Smooth muscle cell (in vitro differentiated cells): ENCODE measurements at regions not wholly inside any gene's neighbourhood (a gene's known extent, or its start where the extent isn't known, plus 50 kb on each side); places are given as distances from the start of the nearest gene placed in this dataset.

Source experiments
- DNase-seq: peaks from one replicate; lab custom pipeline; 2025; ENCODE audit not compliant: unreplicated experiment; lab: John Stamatoyannopoulos, UW
- H2AFZ ChIP-seq: fragments of 200-600 bp; sonication (generic); 2 replicates; pipeline ENCODE4 v1.6.0; 2016; ENCODE audit warnings: antibody characterized with exemption, low read depth, mild to moderate bottlenecking
- H3F3A ChIP-seq: fragments of 200-600 bp; sonication (generic); 2 replicates; pipeline ENCODE4 v1.6.0; 2017; ENCODE audit warnings: antibody characterized with exemption, low read depth
- H3K27ac ChIP-seq: fragments of 200-600 bp; sonication (generic); 2 replicates; pipeline ENCODE4 v1.5.1; 2016; ENCODE audit warnings: low read depth, mild to moderate bottlenecking
- H3K27me3 ChIP-seq: fragments of 200-600 bp; sonication (generic); 2 replicates; pipeline ENCODE4 v1.6.1; 2016; ENCODE audit warnings: low read depth, mild to moderate bottlenecking
- H3K36me3 ChIP-seq: fragments of 200-600 bp; sonication (generic); 2 replicates; pipeline ENCODE4 v1.5.1; 2016; ENCODE audit warnings: low read depth
- H3K4me1 ChIP-seq: fragments of 200-600 bp; sonication (generic); 2 replicates; pipeline ENCODE4 v1.5.1; 2016; ENCODE audit warnings: low read depth
- H3K4me2 ChIP-seq: fragments of 200-600 bp; sonication (generic); 2 replicates; pipeline ENCODE4 v1.6.0; 2016; ENCODE audit warnings: mild to moderate bottlenecking
- H3K4me3 ChIP-seq: fragments of 200-600 bp; sonication (generic); 2 replicates; pipeline ENCODE4 v1.5.1; 2016; ENCODE audit warnings: mild to moderate bottlenecking
- H3K79me2 ChIP-seq: fragments of 200-600 bp; sonication (generic); 2 replicates; pipeline ENCODE4 v1.6.0; 2016; ENCODE audit warnings: low read depth, mild to moderate bottlenecking
- H3K9ac ChIP-seq: fragments of 200-600 bp; sonication (generic); 2 replicates; pipeline ENCODE4 v1.6.0; 2016; ENCODE audit warnings: low read depth
- H3K9me3 ChIP-seq: fragments of 200-600 bp; sonication (generic); replicated peaks from 2 replicates; pipeline ENCODE4 v1.5.1; 2016; ENCODE audit warnings: low read depth
- H4K20me1 ChIP-seq: fragments of 200-600 bp; sonication (generic); 2 replicates; pipeline ENCODE4 v1.6.0; 2016; ENCODE audit warnings: low read depth
- WGBS: methylation state at CpG from one replicate; pipeline ENCODE4 v1.1.7; 2016; ENCODE audit warnings: low lambda C conversion rate; 5-methylcytosine and 5-hydroxymethylcytosine counted together
- TF ChIP-seq, protein P1 (sequence below): fragments of 200-600 bp; sonication (generic); IDR thresholded peaks from 2 replicates; pipeline ENCODE4 v1.5.1; 2017; ENCODE audit warnings: borderline replicate concordance, mild to moderate bottlenecking, antibody characterized with exemption; ENCODE audit not compliant: insufficient read depth, poor library complexity, severe bottlenecking

- Histone ChIP-seq H3K4me2 (no peak overlapping the region), H3K4me1 (no peaks in the 10 kb centered on the region), H4K20me1 (no peaks in the 10 kb centered on the region), H2AFZ (no peak overlapping the region), H3K9ac (no peak overlapping the region), H3K79me2 (no peaks in the 10 kb centered on the region), H3K27ac (no peak overlapping the region), H3K36me3 (no peaks in the 10 kb centered on the region), H3K9me3 (no peaks in the 10 kb centered on the region), H3F3A (no peaks in the 10 kb centered on the region), H3K4me3 (no peak overlapping the region), H3K27me3 (no peaks in the 10 kb centered on the region)
- DNase-seq: no peak
- TF ChIP-seq, protein P1, sequence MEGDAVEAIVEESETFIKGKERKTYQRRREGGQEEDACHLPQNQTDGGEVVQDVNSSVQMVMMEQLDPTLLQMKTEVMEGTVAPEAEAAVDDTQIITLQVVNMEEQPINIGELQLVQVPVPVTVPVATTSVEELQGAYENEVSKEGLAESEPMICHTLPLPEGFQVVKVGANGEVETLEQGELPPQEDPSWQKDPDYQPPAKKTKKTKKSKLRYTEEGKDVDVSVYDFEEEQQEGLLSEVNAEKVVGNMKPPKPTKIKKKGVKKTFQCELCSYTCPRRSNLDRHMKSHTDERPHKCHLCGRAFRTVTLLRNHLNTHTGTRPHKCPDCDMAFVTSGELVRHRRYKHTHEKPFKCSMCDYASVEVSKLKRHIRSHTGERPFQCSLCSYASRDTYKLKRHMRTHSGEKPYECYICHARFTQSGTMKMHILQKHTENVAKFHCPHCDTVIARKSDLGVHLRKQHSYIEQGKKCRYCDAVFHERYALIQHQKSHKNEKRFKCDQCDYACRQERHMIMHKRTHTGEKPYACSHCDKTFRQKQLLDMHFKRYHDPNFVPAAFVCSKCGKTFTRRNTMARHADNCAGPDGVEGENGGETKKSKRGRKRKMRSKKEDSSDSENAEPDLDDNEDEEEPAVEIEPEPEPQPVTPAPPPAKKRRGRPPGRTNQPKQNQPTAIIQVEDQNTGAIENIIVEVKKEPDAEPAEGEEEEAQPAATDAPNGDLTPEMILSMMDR: no peak
- WGBS: 93% methylated on average over 6 of the region's 6 CpGs
Measured at GRCh38 chr5:3888310-3888709, 292.7 kb downstream of the IRX1 start.

- 83% methylated on average over 12 of the region's 12 CpGs for WGBS
- TF ChIP-seq, protein P1: no peak
Measured at GRCh38 chr5:3889412-3890142, 293.9 kb downstream of the IRX1 start.

DNA sequence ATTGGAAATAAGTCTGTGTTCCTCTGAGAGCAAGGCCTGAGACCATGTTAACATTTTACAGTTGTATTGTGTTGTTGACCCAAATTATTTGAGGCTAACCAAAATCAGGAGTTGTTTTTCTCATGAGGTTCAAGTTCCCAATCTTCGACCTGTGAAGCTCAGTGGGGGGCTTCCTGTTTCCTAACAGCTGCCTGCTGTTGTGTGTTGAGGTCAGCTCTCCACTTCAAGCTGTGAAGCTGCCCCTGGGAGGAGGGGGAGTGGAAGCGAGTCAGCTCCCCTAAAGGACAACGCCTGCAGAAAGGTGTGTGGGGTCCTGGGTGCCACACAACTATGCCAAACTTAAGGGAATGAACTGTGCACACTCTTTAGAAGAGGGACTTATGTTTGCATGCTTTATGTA lies 295.5 kb downstream of the IRX1 start:
- no peak overlapping the region for H3K4me3 ChIP-seq
- H3K27me3 ChIP-seq: no peaks in the 10 kb centered on the region
- no peaks in the 10 kb centered on the region for H3K79me2 ChIP-seq
- no peaks in the 10 kb centered on the region for H3K36me3 ChIP-seq
- H3K9me3 ChIP-seq: no peaks in the 10 kb centered on the region
- H3K4me1 ChIP-seq: no peaks in the 10 kb centered on the region
- no peak overlapping the region for H2AFZ ChIP-seq
- TF ChIP-seq, protein P1: no peak
- no peak overlapping the region for H3K9ac ChIP-seq
- H3K27ac ChIP-seq: no peak overlapping the region
- WGBS: 59% methylated on average over 3 of the region's 3 CpGs
- H3K4me2 ChIP-seq: no peak overlapping the region
- H4K20me1 ChIP-seq: no peaks in the 10 kb centered on the region
- H3F3A ChIP-seq: no peaks in the 10 kb centered on the region
- DNase-seq: no peak

More at GRCh38 chr5:3889412-3890142, 293.9 kb downstream of the IRX1 start:
- Histone ChIP-seq H3K4me2 (no peak overlapping the region), H3K9ac (no peak overlapping the region), H3K36me3 (no peaks in the 10 kb centered on the region), H3K4me1 (no peaks in the 10 kb centered on the region), H3F3A (no peaks in the 10 kb centered on the region), H3K27me3 (no peaks in the 10 kb centered on the region), H3K4me3 (no peak overlapping the region), H3K9me3 (no peaks in the 10 kb centered on the region), H4K20me1 (no peaks in the 10 kb centered on the region), H2AFZ (no peak overlapping the region), H3K27ac (no peak overlapping the region), H3K79me2 (no peaks in the 10 kb centered on the region)
- DNase-seq: no peak

- TF ChIP-seq, protein P1: no peak
- H3K27ac ChIP-seq: no peak overlapping the region
- no peaks in the 10 kb centered on the region for H3K79me2 ChIP-seq
- no peak for DNase-seq
- no peaks in the 10 kb centered on the region for H3K9me3 ChIP-seq
- H3K4me1 ChIP-seq: no peaks in the 10 kb centered on the region
- H2AFZ ChIP-seq: no peak overlapping the region
- H4K20me1 ChIP-seq: no peaks in the 10 kb centered on the region
- H3F3A ChIP-seq: no peaks in the 10 kb centered on the region
- H3K4me2 ChIP-seq: no peak overlapping the region
- no peak overlapping the region for H3K4me3 ChIP-seq
- no peak overlapping the region for H3K9ac ChIP-seq
- no peaks in the 10 kb centered on the region for H3K27me3 ChIP-seq
- H3K36me3 ChIP-seq: no peaks in the 10 kb centered on the region
Measured at GRCh38 chr5:3893527-3893926, 297.9 kb downstream of the IRX1 start.
